Ishikawa (cell line): ENCODE measurements at regions not wholly inside any gene's neighbourhood (a gene's known extent, or its start where the extent isn't known, plus 50 kb on each side); places are given as distances from the start of the nearest gene placed in this dataset.

Source experiments
- USF1 ChIP-seq: IDR thresholded peaks from 2 replicates; pipeline ENCODE4 v1.6.1; 2012
- YY1 ChIP-seq: IDR thresholded peaks from 2 replicates; pipeline ENCODE4 v1.6.1; 2012; ENCODE audit warnings: low read depth

GRCh38 chr5:99369797-99370593 is 441.2 kb upstream of the CHD1 start:
- TF ChIP-seq YY1 (no peak), USF1 (no peak)
